ENCODE measurements at regions not wholly inside any gene's neighbourhood (a gene's known extent, or its start where the extent isn't known, plus 50 kb on each side); places are given as distances from the start of the nearest gene placed in this dataset.
"Not testable (repeated sequence)": the region's sequence is repeated elsewhere in the genome, so short reads cannot be mapped to it uniquely, and the experiment has no call there.

GRCh38 chr13:87878706-87879105 lies 207.5 kb downstream of the SLITRK5 start:
- peak; percentile 66 for DNase-seq

DNA sequence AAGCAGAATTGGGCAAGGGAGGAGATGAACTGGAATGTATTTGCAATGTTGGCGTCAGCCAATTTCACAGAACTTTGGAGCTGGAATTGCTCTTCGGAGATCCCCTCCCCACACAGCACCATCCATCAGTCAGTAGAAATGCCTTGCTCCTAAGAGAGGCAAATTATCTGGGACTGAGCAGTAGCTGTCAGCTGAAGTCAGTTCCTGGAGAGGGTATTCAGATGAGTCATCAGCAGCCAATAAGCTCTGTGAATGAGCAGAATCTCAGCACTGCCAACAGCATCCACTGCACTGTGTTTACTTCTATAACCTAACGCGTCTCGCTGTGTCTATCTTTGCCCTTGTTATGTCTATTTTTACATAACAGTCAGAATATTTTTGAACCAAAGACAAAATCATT lies 213.7 kb downstream of the SLITRK5 start:
- DNase-seq: peak; percentile 92

- no peak for DNase-seq
These were observed 216.4 kb downstream of the SLITRK5 start for GRCh38 chr13:87887459-87888123.

- no peak for DNase-seq
These were observed 218.1 kb downstream of the SLITRK5 start for GRCh38 chr13:87889254-87889653.

GRCh38 chr13:87893186-87893585 lies 222.0 kb downstream of the SLITRK5 start:
- peak; percentile 71 for DNase-seq

DNA sequence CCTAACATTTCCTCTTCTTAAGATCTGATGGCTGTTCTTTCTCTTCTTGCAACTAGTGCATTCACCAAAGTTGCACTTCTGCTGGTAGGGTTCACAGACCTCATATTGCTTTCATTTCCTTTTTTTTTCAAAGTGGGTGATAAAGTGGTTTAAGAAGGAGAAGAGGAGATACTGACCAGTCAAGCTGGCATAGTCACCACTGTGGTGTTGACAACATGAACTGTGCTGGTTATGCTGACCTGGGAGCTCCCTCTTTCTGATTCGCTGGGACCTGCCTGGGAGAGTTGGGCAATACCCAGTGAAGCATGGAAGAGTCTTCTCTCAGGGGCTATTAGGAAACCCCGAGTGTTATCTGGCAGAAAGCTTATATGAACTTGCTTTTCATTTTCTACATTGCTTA lies 222.9 kb downstream of the SLITRK5 start:
- no peak for DNase-seq

- DNase-seq: no peak
These were observed 232.4 kb downstream of the SLITRK5 start for GRCh38 chr13:87903553-87903952.

DNA sequence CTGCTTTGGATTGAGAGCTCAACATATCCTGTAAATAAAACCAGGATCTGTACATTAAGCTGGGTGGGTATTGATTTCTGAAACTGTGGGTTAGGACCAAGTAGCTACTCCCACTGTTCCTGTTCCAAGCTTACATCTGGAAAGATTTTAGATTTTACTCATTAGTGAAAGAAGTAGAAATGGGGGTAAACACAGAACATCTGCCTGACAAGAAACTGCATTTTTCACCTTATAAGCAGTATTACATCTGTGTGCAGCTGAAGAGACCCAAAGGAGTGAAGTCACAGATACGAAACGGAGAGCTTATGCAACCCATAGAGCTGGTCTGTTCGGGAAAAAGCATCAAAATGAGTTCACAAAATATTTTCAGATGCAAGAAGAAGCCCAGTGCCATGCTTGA lies 235.2 kb downstream of the SLITRK5 start:
- DNase-seq: no peak

GRCh38 chr13:87907202-87907601 lies 236.0 kb downstream of the SLITRK5 start:
- no peak for DNase-seq

DNA sequence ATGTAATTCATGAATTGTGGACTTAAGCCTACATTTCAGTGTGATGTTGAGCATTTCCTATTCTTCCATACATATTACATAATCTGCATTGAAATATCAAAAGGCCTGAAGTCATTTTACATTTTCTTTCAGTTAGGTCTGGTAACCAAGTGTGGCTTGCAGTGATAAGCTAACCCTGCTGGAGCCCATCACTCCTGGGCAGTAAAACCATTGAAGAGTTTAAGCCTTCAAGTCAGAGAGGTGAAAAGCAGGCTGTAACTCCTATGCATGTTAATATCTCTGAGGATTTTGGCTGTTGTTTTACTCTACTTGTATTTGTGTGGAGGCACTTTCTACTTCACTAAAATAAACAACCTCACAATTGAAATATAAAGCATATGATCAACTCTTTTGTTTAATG lies 248.8 kb downstream of the SLITRK5 start:
- peak; percentile 8 for DNase-seq

DNA sequence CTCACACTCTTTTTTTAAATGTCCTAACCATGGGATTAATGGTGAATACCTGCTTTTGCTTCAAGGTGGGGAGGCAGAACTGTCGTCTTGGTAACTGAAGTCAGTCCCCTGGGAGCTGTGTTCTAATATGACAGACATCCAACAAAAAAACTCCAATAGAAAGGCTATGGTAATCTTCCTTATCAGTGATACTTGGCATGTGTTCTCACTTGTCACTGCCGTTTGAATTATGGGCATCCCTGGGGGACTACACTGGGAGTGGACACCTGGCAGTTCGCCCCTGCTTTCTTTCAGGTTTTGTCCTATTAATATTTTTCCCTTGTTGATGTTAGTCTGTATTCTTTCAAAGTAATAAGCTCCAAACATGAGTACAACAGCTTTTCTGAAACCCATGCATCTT lies 252.6 kb downstream of the SLITRK5 start:
- DNase-seq: no peak

GRCh38 chr13:87925006-87925405 lies 253.8 kb downstream of the SLITRK5 start:
- DNase-seq: no peak

DNA sequence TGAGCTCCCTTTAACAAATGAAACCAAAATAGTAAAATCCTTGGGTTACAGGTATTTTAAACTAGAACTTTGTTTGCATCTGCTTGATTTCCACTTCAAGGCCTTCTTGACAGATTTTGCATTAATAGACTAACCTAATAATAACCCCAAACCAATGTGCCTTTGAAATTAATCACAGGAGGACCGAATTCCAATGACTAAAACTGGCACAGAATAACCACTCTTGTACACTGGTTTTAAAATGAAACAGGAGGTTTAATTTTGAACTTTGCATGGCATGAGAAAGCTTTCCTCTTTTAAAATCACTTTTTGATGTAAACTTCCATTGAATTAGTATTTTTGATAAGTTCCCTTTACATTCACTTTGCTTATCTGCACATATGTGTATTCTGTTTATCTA lies 269.6 kb downstream of the SLITRK5 start:
- no peak for DNase-seq

DNA sequence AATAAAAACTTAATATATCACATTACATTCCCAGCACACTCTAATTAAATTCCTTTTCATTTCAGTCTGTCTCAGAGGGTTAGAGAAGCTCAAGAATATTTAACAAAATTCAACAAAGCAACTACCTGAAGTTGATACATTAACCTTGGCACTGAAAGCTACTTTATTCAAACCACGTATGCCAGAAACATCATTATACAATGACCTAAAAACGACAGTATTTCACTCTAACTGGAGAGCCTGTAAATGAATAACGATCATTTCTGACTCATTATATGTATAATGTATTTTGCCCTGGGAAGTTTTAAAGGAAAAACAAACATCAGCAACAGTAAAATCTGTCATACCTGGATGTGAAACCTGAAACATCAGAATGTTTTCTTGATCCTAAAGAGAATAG lies 270.1 kb downstream of the SLITRK5 start:
- no peak for DNase-seq

DNA sequence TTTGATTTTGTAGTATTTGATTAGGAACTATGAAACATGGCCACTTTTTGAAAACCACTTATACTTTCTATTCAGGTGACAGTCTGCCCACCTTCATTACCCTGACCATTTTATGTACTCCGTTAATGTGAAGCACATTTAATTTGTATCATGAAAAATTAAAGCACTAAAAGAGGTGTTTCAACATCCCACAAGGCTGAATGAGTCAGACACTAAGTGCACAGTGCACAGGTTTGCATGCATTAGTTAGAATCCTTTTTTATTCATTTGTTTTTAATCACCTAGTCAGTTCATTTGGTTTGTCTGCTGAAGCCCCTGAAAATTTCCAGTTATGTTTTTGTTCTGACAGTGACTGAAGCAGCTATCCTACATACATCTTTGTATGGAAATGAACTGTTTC lies 271.0 kb downstream of the SLITRK5 start:
- DNase-seq: peak; percentile 2

DNA sequence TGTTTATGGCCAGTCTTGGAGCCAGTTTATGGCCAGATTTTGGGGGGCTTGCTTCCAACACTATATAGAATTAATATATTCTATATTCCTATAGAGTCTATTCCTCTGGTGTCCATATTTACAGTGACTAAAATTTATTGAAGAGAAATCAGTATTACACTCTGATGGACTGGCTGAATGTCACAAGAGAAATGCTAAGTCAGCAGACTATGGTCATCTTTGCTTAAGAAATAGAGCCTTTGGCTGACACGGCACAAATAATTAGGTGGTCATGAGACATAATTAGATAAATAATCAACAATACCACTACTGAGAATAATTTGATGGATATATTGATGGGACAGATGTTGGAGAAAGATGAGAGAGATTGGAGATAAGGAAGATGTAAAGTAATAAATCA lies 272.9 kb downstream of the SLITRK5 start:
- DNase-seq: no peak

- DNase-seq: no peak
These were observed 281.2 kb downstream of the SLITRK5 start for GRCh38 chr13:87952377-87952776.

DNA sequence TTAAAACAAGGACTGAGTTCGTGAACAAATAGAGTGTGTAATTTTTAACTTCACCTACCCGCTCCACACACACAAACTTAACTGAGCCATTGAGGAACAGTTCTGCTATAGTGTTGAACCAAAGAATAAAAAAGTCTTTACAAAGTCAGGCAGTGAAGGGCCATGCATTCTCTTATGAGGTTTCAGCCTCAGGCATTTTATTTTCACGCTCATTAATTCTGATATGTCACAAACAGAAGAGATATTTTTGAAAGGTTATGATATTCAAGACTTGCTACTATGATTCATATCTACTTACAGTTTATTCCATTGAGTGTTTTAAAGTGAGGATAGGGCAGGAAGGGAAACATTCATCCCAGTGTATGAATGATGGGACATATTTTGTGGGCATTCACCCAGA lies 282.2 kb downstream of the SLITRK5 start:
- peak; percentile 68 for DNase-seq

DNA sequence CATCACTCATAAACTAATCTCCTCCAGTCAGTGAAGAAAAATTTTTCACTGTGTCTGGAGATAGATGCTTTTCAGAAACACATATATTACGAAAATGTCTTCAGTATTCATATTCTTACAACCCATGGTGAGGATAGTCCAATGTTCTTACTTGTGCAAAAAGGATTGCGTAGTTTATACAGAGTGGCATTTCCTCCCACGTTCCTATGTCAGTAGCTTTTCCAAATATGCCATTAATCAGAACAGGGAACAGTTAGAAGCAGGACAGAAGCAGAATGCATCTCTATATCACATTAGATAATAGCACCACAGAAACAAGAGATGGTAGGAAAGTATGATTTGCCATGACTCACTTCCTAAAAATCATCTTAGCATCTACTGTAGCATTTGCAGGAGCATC lies 282.9 kb downstream of the SLITRK5 start:
- peak; percentile 97 for DNase-seq

DNA sequence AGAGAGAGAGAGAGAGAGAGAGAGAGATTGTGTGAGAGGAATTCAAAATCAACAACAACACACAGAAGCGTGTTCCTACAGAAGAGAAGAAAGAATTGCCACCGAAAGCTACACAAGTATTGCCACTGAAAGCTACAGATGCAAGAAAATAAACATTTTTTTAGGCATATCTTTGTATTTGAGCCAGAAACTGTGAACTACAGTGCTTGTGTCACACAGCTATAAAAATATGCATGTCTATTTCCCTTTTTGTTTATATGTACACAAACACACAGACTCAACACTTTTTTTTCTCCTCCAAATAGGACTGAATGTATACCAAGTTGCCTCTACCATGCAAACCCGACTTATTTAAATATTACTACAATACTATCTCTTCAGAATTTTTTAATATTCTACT lies 290.4 kb downstream of the SLITRK5 start:
- no peak for DNase-seq

DNA sequence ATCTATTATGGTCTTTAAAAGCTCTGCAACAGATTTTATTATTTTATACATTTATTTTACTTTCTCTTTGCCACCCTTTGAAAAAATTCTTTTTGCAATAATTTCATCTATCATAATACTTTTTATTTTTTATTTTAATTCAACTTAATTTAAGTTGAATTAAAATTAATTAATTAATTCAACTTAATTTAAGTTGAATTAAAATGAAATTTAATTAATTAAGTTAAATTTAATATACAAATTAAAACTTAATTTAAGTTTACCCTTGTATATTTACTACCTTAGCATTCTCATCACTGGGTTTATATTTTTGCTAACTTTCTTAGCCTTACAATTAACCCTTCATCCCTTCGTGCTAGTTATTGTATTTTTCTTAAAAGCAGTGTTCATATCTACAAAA lies 301.4 kb downstream of the SLITRK5 start:
- no peak for DNase-seq

GRCh38 chr13:87975035-87975434 lies 303.9 kb downstream of the SLITRK5 start:
- DNase-seq: no peak

GRCh38 chr13:87976650-87977049 lies 305.5 kb downstream of the SLITRK5 start:
- not testable (repeated sequence) for DNase-seq

DNA sequence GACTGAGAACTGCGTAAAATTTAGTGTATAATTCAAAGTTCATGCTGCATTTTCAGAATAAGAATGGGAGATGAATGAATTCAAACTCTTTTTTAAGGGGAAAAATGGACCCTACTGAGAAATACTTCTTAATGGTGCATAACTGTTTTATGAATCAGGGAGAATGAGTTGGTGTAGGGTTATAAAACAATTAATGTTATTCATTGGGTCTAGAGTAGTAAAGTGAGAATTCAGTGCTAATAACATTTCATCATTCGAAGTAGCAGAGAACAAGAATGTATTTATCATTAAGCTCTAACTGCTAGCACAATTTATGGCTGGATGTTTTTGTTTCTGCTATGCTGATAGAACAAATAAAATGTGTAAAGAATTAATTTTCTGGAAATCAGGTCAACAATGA lies 310.2 kb downstream of the SLITRK5 start:
- no peak for DNase-seq

GRCh38 chr13:87982400-87982799 lies 311.2 kb downstream of the SLITRK5 start:
- no peak for DNase-seq
